Loucy (cell line): ENCODE measurements at regions not wholly inside any gene's neighbourhood (a gene's known extent, or its start where the extent isn't known, plus 50 kb on each side); places are given as distances from the start of the nearest gene placed in this dataset.

Source experiments
- H2AFZ ChIP-seq: fragments of 200-600 bp; sonication (generic); 2 replicates; pipeline ENCODE4 v1.6.0; 2016; ENCODE audit warnings: antibody characterized with exemption, mild to moderate bottlenecking, low read length, moderate library complexity
- H3F3A ChIP-seq: fragments of 200-600 bp; 2 replicates; pipeline ENCODE4 v1.6.0; 2016; ENCODE audit warnings: antibody characterized with exemption, low read depth, mild to moderate bottlenecking
- H3K27me3 ChIP-seq: fragments of 200-600 bp; sonication (generic); 2 replicates; pipeline ENCODE4 v1.6.1; 2014; ENCODE audit warnings: low read length, mild to moderate bottlenecking; ENCODE audit not compliant: insufficient read depth, poor library complexity, severe bottlenecking
- H3K36me3 ChIP-seq: fragments of 200-600 bp; sonication (generic); 2 replicates; pipeline ENCODE4 v1.6.1; 2016; ENCODE audit warnings: low read length; ENCODE audit not compliant: insufficient read depth
- H3K4me1 ChIP-seq: fragments of 200-600 bp; sonication (generic); 2 replicates; pipeline ENCODE4 v1.5.1; 2014; ENCODE audit warnings: low read length, mild to moderate bottlenecking; ENCODE audit not compliant: insufficient read depth, poor library complexity, severe bottlenecking
- H3K4me2 ChIP-seq: fragments of 200-600 bp; sonication (generic); 2 replicates; pipeline ENCODE4 v1.6.0; 2014; ENCODE audit warnings: antibody characterized with exemption, low read length, low read depth, mild to moderate bottlenecking; ENCODE audit not compliant: poor library complexity, severe bottlenecking
- H3K4me3 ChIP-seq: fragments of 200-600 bp; sonication (generic); 2 replicates; pipeline ENCODE4 v1.5.1; 2014; ENCODE audit warnings: low read length, mild to moderate bottlenecking, mixed read lengths; ENCODE audit not compliant: poor library complexity, severe bottlenecking
- H3K79me2 ChIP-seq: fragments of 200-600 bp; sonication (generic); 2 replicates; pipeline ENCODE4 v1.6.1; 2014; ENCODE audit warnings: low read length; ENCODE audit not compliant: insufficient read depth
- H3K9ac ChIP-seq: fragments of 200-600 bp; sonication (generic); 2 replicates; pipeline ENCODE4 v1.6.0; 2014; ENCODE audit warnings: mild to moderate bottlenecking, low read depth, low read length, moderate library complexity; ENCODE audit not compliant: poor library complexity, severe bottlenecking
- H3K9me2 ChIP-seq: fragments of 200-600 bp; sonication (generic); replicated peaks from 2 replicates; pipeline ENCODE4 v1.6.1; 2016; ENCODE audit warnings: low read depth, low read length, mixed read lengths
- H3K9me3 ChIP-seq: fragments of 200-600 bp; sonication (generic); 2 replicates; pipeline ENCODE4 v1.6.1; 2014; ENCODE audit warnings: mild to moderate bottlenecking, antibody characterized with exemption, low read length, low read depth; ENCODE audit not compliant: insufficient read depth
- H4K20me1 ChIP-seq: fragments of 200-600 bp; sonication (generic); 2 replicates; pipeline ENCODE4 v1.6.0; 2014; ENCODE audit warnings: antibody characterized with exemption, low read length, mild to moderate bottlenecking; ENCODE audit not compliant: insufficient read depth, poor library complexity, severe bottlenecking
- EZH2phosphoT487 ChIP-seq: fragments of 200-600 bp; IDR thresholded peaks from 2 replicates; pipeline ENCODE4 v1.6.1; 2018; ENCODE audit warnings: antibody characterized with exemption, mild to moderate bottlenecking, moderate library complexity, borderline replicate concordance
- TF ChIP-seq, protein P1 (sequence below): fragments of 200-600 bp; sonication (generic); conservative IDR thresholded peaks from 2 replicates; pipeline ENCODE4 v1.5.1; 2014; ENCODE audit warnings: mild to moderate bottlenecking, antibody characterized with exemption, low read length

DNA sequence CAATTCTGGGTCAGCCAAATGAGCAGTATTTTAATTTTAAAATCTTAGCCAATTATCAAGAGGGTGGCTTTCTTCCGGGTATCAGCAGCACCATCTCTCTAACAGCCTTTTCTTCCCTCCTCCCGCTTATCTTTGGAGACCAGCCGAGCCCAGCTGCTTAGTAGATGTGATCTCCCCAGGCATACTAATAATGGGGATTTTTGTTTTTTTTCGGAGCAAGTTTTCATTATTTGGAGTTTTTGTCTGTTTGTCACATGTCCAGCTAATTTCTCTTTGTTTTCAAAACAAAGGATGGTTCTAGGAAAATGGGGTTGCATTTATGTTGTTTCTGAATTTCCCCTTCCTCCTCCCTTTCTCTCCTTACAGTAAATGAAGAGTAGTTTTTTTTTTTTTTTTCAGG lies 170.5 kb upstream of the MPHOSPH6 start:
- no peak overlapping the region for H3K9ac ChIP-seq
- no peak overlapping the region for H3K4me3 ChIP-seq
- H3K4me1 ChIP-seq: no peaks in the 10 kb centered on the region
- no peaks in the 10 kb centered on the region for H3K27me3 ChIP-seq
- no peaks in the 10 kb centered on the region for H3F3A ChIP-seq
- TF ChIP-seq EZH2phosphoT487: no peak
- TF ChIP-seq, protein P1, sequence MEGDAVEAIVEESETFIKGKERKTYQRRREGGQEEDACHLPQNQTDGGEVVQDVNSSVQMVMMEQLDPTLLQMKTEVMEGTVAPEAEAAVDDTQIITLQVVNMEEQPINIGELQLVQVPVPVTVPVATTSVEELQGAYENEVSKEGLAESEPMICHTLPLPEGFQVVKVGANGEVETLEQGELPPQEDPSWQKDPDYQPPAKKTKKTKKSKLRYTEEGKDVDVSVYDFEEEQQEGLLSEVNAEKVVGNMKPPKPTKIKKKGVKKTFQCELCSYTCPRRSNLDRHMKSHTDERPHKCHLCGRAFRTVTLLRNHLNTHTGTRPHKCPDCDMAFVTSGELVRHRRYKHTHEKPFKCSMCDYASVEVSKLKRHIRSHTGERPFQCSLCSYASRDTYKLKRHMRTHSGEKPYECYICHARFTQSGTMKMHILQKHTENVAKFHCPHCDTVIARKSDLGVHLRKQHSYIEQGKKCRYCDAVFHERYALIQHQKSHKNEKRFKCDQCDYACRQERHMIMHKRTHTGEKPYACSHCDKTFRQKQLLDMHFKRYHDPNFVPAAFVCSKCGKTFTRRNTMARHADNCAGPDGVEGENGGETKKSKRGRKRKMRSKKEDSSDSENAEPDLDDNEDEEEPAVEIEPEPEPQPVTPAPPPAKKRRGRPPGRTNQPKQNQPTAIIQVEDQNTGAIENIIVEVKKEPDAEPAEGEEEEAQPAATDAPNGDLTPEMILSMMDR: no peak
- H3K36me3 ChIP-seq: no peaks in the 10 kb centered on the region
- H3K4me2 ChIP-seq: no peak overlapping the region
- H2AFZ ChIP-seq: no peak overlapping the region
- H3K79me2 ChIP-seq: no peaks in the 10 kb centered on the region
- H3K9me3 ChIP-seq: no peaks in the 10 kb centered on the region
- H4K20me1 ChIP-seq: no peaks in the 10 kb centered on the region
- H3K9me2 ChIP-seq: no peaks in the 10 kb centered on the region

DNA sequence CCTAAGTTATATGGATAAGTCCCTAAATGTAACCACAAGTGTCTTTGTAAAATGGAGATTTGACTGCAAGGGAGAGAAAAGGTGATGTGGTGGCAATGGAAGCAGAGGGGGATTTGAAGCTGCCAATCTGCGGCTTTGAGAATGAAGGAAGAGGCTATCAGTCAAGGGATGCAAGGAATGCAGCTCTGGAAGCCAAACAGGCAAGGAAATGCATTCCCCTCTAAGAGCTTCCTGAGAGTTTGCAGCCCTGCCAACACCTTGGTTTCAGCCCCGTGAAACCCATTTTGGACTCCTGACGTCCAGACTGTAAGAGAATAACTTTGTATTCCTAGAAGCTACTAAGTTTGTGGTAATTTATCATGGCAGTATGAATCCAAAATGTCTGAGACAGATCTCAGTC lies 167.3 kb upstream of the MPHOSPH6 start:
- no peaks in the 10 kb centered on the region for H3K27me3 ChIP-seq
- no peak overlapping the region for H3K4me2 ChIP-seq
- no peaks in the 10 kb centered on the region for H3K79me2 ChIP-seq
- no peaks in the 10 kb centered on the region for H3K9me2 ChIP-seq
- no peak overlapping the region for H3K4me3 ChIP-seq
- H4K20me1 ChIP-seq: no peaks in the 10 kb centered on the region
- TF ChIP-seq EZH2phosphoT487: no peak
- TF ChIP-seq, protein P1: no peak
- H3K9ac ChIP-seq: no peak overlapping the region
- H3F3A ChIP-seq: no peaks in the 10 kb centered on the region
- H3K4me1 ChIP-seq: no peaks in the 10 kb centered on the region
- no peaks in the 10 kb centered on the region for H3K9me3 ChIP-seq
- H2AFZ ChIP-seq: no peak overlapping the region
- no peaks in the 10 kb centered on the region for H3K36me3 ChIP-seq

DNA sequence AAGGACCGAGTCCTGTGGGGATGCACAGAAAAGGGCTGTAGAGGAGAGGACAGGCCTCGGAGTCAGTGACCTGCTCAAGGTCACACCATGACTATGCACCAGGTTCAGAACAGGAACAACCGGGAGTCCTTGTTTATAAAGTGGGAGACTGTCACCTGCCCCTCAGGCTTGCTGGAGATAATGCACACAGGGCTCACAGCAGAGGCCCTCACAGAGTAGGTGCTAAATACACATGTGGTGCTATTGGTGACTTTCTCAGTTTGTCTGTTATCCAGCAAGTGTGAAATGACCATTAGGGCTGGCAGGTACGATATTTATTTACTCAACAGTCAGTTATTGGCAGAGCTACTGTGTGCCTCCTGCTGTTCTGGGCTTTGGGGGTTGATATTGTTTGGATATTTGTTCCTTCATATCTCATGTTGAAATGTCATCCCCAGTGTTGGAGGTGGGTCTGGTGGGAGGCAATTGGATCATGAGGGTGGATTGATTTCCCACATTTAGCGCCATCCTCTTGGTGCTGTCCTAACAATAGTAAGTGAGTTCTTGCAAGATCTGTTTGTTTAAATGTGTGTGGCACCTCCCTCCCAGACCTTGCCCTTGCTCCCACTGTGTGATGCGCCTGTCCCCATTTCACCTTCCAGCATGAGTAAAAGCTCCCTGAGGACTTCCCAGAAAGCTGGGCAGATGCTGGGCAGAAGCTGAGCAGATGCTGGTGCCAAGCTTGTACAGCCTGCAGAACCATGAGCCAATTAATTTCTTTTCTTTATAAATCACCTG lies 162.1 kb upstream of the MPHOSPH6 start:
- Histone ChIP-seq H3K4me2 (no peak overlapping the region), H3K4me1 (no peaks in the 10 kb centered on the region), H3K27me3 (no peaks in the 10 kb centered on the region), H3K9me2 (no peaks in the 10 kb centered on the region), H4K20me1 (no peaks in the 10 kb centered on the region), H3F3A (no peaks in the 10 kb centered on the region), H2AFZ (no peak overlapping the region), H3K9me3 (no peaks in the 10 kb centered on the region), H3K9ac (no peak overlapping the region), H3K79me2 (no peaks in the 10 kb centered on the region), H3K4me3 (no peak overlapping the region), H3K36me3 (no peaks in the 10 kb centered on the region)
- TF ChIP-seq EZH2phosphoT487: no peak
- TF ChIP-seq, protein P1: no peak
